Panc1 (cell line): ENCODE measurements at regions not wholly inside any gene's neighbourhood (a gene's known extent, or its start where the extent isn't known, plus 50 kb on each side); places are given as distances from the start of the nearest gene placed in this dataset.

Source experiments
- ATAC-seq: fragments of 200-7000 bp; cut with Tn5 transposase; 2 replicates; pipeline ENCODE4 v1.9.1; 2020; ENCODE audit warnings: mild to moderate bottlenecking, moderate library complexity
- BruUV-seq: library from RNA; stranded (reverse); fragments of 400-500 nt; replicated peaks from 2 replicates; lab custom pipeline; 2021; lab: Mats Ljungman, UMichigan
- CTCF ChIA-PET: fragments of 300-600 bp; sonication (Branson Sonifier 250); formaldehyde crosslinking; loops from one replicate; lab custom pipeline; 2022; ENCODE audit warnings: antibody characterized with exemption; lab: Charles Lee
- POLR2A ChIA-PET: fragments of 300-600 bp; sonication (Branson Sonifier 250); formaldehyde crosslinking; loops from one replicate; lab custom pipeline; 2022; ENCODE audit warnings: antibody characterized with exemption; lab: Charles Lee
- DNase-seq: peaks from one replicate; pipeline ENCODE4 v3.0.0-alpha.2; 2010; ENCODE audit warnings: low read depth, low spot score
- H3K27ac ChIP-seq: 2 replicates; pipeline ENCODE4 v1.5.1; 2011; ENCODE audit warnings: mild to moderate bottlenecking, low read length, inconsistent platforms
- H3K27me3 ChIP-seq: fragments of 200-500 bp; sonication (Bioruptor generic); 2 replicates; pipeline ENCODE4 v1.6.0; 2014; ENCODE audit warnings: low read length, inconsistent platforms; ENCODE audit not compliant: control insufficient read depth, insufficient read depth
- H3K36me3 ChIP-seq: fragments of 200-500 bp; sonication (Bioruptor generic); 2 replicates; pipeline ENCODE4 v1.5.1; 2014; ENCODE audit warnings: inconsistent platforms, mild to moderate bottlenecking, low read length, moderate library complexity; ENCODE audit not compliant: control insufficient read depth, insufficient read depth
- H3K4me1 ChIP-seq: 2 replicates; pipeline ENCODE4 v1.5.1; 2011; ENCODE audit warnings: inconsistent platforms, mild to moderate bottlenecking, low read length, moderate library complexity; ENCODE audit not compliant: control insufficient read depth, insufficient read depth
- H3K4me3 ChIP-seq, 2 experiments: 2 replicates each; pipeline ENCODE4 v1.5.1; 2011 to 2012; ENCODE audit warnings: low read depth in 2 of 2, low read length in 2 of 2, mild to moderate bottlenecking in 2 of 2, inconsistent platforms in 1 of 2, moderate library complexity in 1 of 2
- H3K9me3 ChIP-seq: fragments of 200-500 bp; sonication (Bioruptor generic); 2 replicates; pipeline ENCODE4 v1.5.1; 2014; ENCODE audit warnings: low read depth, mild to moderate bottlenecking, inconsistent platforms, low read length, moderate library complexity; ENCODE audit not compliant: control insufficient read depth, insufficient read depth
- CTCF ChIP-seq: fragments of 450-650 bp; IDR thresholded peaks from 2 replicates; pipeline ENCODE4 v1.5.1; 2017; ENCODE audit warnings: mild to moderate bottlenecking
- POLR2AphosphoS5 ChIP-seq: IDR thresholded peaks from 2 replicates; pipeline ENCODE4 v1.6.1; 2012; ENCODE audit warnings: mild to moderate bottlenecking, low read depth, low read length, moderate library complexity
- REST ChIP-seq, 2 experiments: IDR thresholded peaks; 2 replicates each; pipeline ENCODE4 v1.6.1; 2011 to 2012; ENCODE audit warnings: low read depth in 2 of 2, control low read depth in 1 of 2, low read length in 1 of 2, mild to moderate bottlenecking in 1 of 2, moderate library complexity in 1 of 2; ENCODE audit not compliant: insufficient read depth in 1 of 2
- SIN3A ChIP-seq: IDR thresholded peaks from 2 replicates; pipeline ENCODE4 v1.6.1; 2012; ENCODE audit warnings: low read depth, mild to moderate bottlenecking, low read length, moderate library complexity, borderline replicate concordance; ENCODE audit not compliant: insufficient read depth
- TCF7L2 ChIP-seq: IDR thresholded peaks from 2 replicates; pipeline ENCODE4 v1.6.1; 2011; ENCODE audit warnings: mild to moderate bottlenecking, low read depth, low read length, inconsistent platforms
- in situ Hi-C: cut with HindIII; loops from 2 replicates; pipeline ENCODE4 v1.10.0; 2016; ENCODE audit warnings: low sequenced_read_pairs, low pct_unique_long_range_greater_than_20kb
- intact Hi-C: fragments of 100-400 bp; cut with micrococcal nuclease; formaldehyde crosslinking; loops from one replicate; pipeline ENCODE4 v1.10.0; 2022; ENCODE audit not compliant: unreplicated experiment

- CTCF ChIA-PET, result interaction anchor here (0.9 kb wide), 1 partner anchor 357 kb away, joined by 4 read pairs; no protein-coding TSS in a partner anchor
- no peaks in the 10 kb centered on the region for H3K36me3 ChIP-seq
- H3K9me3 ChIP-seq, result peaks cover 3% of the 10 kb centered on the region; the same call in 1 of the 2 replicates
- H3K27me3 ChIP-seq, result no peaks in the 10 kb centered on the region
- TF ChIP-seq CTCF, result no peak
- TF ChIP-seq POLR2AphosphoS5, result no peak
- TF ChIP-seq TCF7L2, result no peak
- TF ChIP-seq SIN3A, result no peak
- TF ChIP-seq REST (IDR thresholded peaks at IDR 0.05; ENCODE audit: insufficient read depth in 1 of 2, low read depth in 2 of 2, low read length in 1 of 2), result no peak
- H3K27ac ChIP-seq, result no peak overlapping the region
- POLR2A ChIA-PET, result no interaction called here
- ATAC-seq (no peak), DNase-seq (no peak)
- no peak overlapping the region for H3K4me3 ChIP-seq
- intact Hi-C loops (no loop called here), in situ Hi-C loops (no loop called here)
- BruUV-seq, result no TSS peak
- H3K4me1 ChIP-seq, result no peaks in the 10 kb centered on the region
Measured at GRCh38 chr6:164057876-164058275, 643.4 kb downstream of the QKI start.

- CTCF ChIA-PET, result no interaction called here
- in situ Hi-C loops, result no loop called here
- ATAC-seq (no peak), DNase-seq (no peak)
- intact Hi-C loops, result no loop called here
- no peak overlapping the region for H3K27ac ChIP-seq
- peaks cover 3% of the 10 kb centered on the region; the same call in 1 of the 2 replicates for H3K9me3 ChIP-seq
- POLR2A ChIA-PET, result no interaction called here
- H3K36me3 ChIP-seq, result no peaks in the 10 kb centered on the region
- no TSS peak for BruUV-seq
- H3K4me3 ChIP-seq, result no peak overlapping the region
- no peak for TF ChIP-seq TCF7L2
- no peak for TF ChIP-seq CTCF
- TF ChIP-seq REST (IDR thresholded peaks at IDR 0.05; ENCODE audit: insufficient read depth in 1 of 2, low read depth in 2 of 2, low read length in 1 of 2), result no peak
- no peak for TF ChIP-seq SIN3A
- TF ChIP-seq POLR2AphosphoS5, result no peak
- no peaks in the 10 kb centered on the region for H3K27me3 ChIP-seq
- no peaks in the 10 kb centered on the region for H3K4me1 ChIP-seq
Measured at GRCh38 chr6:164051427-164051826, 636.9 kb downstream of the QKI start.
